ENCODE measurements at regions not wholly inside any gene's neighbourhood (a gene's known extent, or its start where the extent isn't known, plus 50 kb on each side); places are given as distances from the start of the nearest gene placed in this dataset.

- Histone ChIP-seq H3K4me3 (ENCODE audit: low read depth, low read length) (no peak overlapping the region), H3K27me3 (ENCODE audit: control insufficient read depth, insufficient read depth, low read length) (no peaks in the 10 kb centered on the region), H3K9me3 (ENCODE audit: control insufficient read depth, insufficient read depth, low read length) (no peaks in the 10 kb centered on the region), H3K27ac (ENCODE audit: low read depth, low read length) (no peak overlapping the region)
- ChIA-PET CTCF (interaction anchor here (0.7 kb wide), 1 partner anchor 60 kb away, joined by 5 read pairs; no protein-coding TSS in a partner anchor), POLR2A (no interaction called here)
- no peak for DNase-seq (ENCODE audit: low read depth, low spot score)
- TF ChIP-seq, protein P1, sequence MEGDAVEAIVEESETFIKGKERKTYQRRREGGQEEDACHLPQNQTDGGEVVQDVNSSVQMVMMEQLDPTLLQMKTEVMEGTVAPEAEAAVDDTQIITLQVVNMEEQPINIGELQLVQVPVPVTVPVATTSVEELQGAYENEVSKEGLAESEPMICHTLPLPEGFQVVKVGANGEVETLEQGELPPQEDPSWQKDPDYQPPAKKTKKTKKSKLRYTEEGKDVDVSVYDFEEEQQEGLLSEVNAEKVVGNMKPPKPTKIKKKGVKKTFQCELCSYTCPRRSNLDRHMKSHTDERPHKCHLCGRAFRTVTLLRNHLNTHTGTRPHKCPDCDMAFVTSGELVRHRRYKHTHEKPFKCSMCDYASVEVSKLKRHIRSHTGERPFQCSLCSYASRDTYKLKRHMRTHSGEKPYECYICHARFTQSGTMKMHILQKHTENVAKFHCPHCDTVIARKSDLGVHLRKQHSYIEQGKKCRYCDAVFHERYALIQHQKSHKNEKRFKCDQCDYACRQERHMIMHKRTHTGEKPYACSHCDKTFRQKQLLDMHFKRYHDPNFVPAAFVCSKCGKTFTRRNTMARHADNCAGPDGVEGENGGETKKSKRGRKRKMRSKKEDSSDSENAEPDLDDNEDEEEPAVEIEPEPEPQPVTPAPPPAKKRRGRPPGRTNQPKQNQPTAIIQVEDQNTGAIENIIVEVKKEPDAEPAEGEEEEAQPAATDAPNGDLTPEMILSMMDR (IDR thresholded peaks at IDR 0.05; ENCODE audit: low read depth, low read length), result no peak
Measured at GRCh38 chr18:22796113-22796512, 137.0 kb upstream of the RBBP8 start.

GRCh38 chr18:22800551-22800951, 132.6 kb upstream of the RBBP8 start:
- POLR2A ChIA-PET, result no interaction called here
- H3K27ac ChIP-seq (ENCODE audit: low read depth, low read length), result no peak overlapping the region
- TF ChIP-seq, protein P1 (IDR thresholded peaks at IDR 0.05; ENCODE audit: low read depth, low read length), result no peak
- no peaks in the 10 kb centered on the region for H3K9me3 ChIP-seq (ENCODE audit: control insufficient read depth, insufficient read depth, low read length)
- H3K4me3 ChIP-seq (ENCODE audit: low read depth, low read length), result no peak overlapping the region
- CTCF ChIA-PET, result interaction anchor here (0.6 to 1.8 kb wide), 3 partner anchors 136 to 186 kb away, joined by 3 to 5 read pairs (median 3); no protein-coding TSS in a partner anchor
- DNase-seq (ENCODE audit: low read depth, low spot score), result no peak
- H3K27me3 ChIP-seq (ENCODE audit: control insufficient read depth, insufficient read depth, low read length), result no peaks in the 10 kb centered on the region

DNA sequence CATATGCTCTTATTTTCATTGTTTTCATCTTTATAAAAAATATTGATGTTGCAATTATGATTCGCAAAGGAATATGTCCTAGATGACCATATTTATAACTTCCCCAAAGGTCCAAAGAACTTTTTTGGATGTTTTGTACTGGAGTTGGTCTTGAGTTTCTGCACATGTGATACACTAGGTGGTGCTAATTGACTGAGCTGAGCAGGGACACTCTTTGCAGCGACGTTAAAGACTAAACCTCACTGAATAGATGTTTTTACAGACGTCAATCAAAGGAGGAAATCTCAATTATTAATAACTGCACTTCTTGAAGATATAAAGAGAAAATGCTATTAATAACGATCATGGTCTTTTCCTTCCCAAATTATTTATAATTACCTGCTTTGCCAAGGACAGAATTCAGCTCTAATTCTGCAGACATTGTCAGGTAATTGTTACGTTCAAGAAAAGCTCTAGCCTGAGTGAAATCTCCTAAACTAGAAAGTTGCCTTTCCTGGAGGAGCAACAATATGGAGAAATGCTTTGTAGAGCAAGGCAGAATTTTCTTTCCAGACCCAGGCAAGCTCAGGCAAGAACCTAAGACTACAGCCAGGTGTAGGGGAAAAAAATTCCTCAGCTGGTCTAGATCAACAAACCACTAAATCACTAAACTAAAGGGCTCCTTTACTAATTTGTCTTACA, 119.3 kb upstream of the RBBP8 start:
- TF ChIP-seq, protein P1 (IDR thresholded peaks at IDR 0.05; ENCODE audit: low read depth, low read length), result peak; percentile 84
- no peak overlapping the region for H3K4me3 ChIP-seq (ENCODE audit: low read depth, low read length)
- peaks cover 6% of the 10 kb centered on the region; the same call in 1 of the 2 replicates for H3K9me3 ChIP-seq (ENCODE audit: control insufficient read depth, insufficient read depth, low read length)
- peaks cover 5% of the 10 kb centered on the region for H3K27me3 ChIP-seq (ENCODE audit: control insufficient read depth, insufficient read depth, low read length)
- CTCF ChIA-PET, result interaction anchor here (0.6 to 8.1 kb wide), 25 partner anchors 11 to 649 kb away, joined by 3 to 94 read pairs (median 4); no protein-coding TSS in a partner anchor
- no peak for DNase-seq (ENCODE audit: low read depth, low spot score)
- POLR2A ChIA-PET, result interaction anchor here (0.9 kb wide), 1 partner anchor 170 kb away, joined by 3 read pairs; no protein-coding TSS in a partner anchor
- H3K27ac ChIP-seq (ENCODE audit: low read depth, low read length), result no peak overlapping the region

- Histone ChIP-seq H3K9me3 (ENCODE audit: control insufficient read depth, insufficient read depth, low read length) (peaks cover 6% of the 10 kb centered on the region; the same call in 1 of the 2 replicates), H3K4me3 (ENCODE audit: low read depth, low read length) (no peak overlapping the region), H3K27me3 (ENCODE audit: control insufficient read depth, insufficient read depth, low read length) (peaks cover 5% of the 10 kb centered on the region), H3K27ac (ENCODE audit: low read depth, low read length) (no peak overlapping the region)
- DNase-seq (ENCODE audit: low read depth, low spot score), result no peak
- CTCF ChIA-PET, result interaction anchor here (0.6 to 8.1 kb wide), 24 partner anchors 12 to 649 kb away, joined by 3 to 94 read pairs (median 4); no protein-coding TSS in a partner anchor
- TF ChIP-seq, protein P1 (IDR thresholded peaks at IDR 0.05; ENCODE audit: low read depth, low read length), result no peak
- POLR2A ChIA-PET, result interaction anchor here (0.9 kb wide), 1 partner anchor 169 kb away, joined by 3 read pairs; no protein-coding TSS in a partner anchor
Measured at GRCh38 chr18:22814329-22814703, 118.8 kb upstream of the RBBP8 start.

All from AG04450 (cell line).